Posterior vena cava (tissue), 2 donors: ENCODE measurements at regions not wholly inside any gene's neighbourhood (a gene's known extent, or its start where the extent isn't known, plus 50 kb on each side); places are given as distances from the start of the nearest gene placed in this dataset.
"Not testable (repeated sequence)": the region's sequence is repeated elsewhere in the genome, so short reads cannot be mapped to it uniquely, and the experiment has no call there.

Source experiments
- DNase-seq: peaks from one replicate; pipeline ENCODE4 v3.0.0-alpha.2; 2020; ENCODE audit warnings: low spot score
- intact Hi-C, 2 donors: fragments of 100-400 bp; cut with DNase I; formaldehyde crosslinking; loops; one replicate each; pipeline versions ENCODE4 v1.14.1 to v1.14.2; 2022 to 2023
- donor health status: DM: yes; HTN: yes; CAD: no.
- donor health status: DM: yes; HTN: yes; CAD: no.

DNA sequence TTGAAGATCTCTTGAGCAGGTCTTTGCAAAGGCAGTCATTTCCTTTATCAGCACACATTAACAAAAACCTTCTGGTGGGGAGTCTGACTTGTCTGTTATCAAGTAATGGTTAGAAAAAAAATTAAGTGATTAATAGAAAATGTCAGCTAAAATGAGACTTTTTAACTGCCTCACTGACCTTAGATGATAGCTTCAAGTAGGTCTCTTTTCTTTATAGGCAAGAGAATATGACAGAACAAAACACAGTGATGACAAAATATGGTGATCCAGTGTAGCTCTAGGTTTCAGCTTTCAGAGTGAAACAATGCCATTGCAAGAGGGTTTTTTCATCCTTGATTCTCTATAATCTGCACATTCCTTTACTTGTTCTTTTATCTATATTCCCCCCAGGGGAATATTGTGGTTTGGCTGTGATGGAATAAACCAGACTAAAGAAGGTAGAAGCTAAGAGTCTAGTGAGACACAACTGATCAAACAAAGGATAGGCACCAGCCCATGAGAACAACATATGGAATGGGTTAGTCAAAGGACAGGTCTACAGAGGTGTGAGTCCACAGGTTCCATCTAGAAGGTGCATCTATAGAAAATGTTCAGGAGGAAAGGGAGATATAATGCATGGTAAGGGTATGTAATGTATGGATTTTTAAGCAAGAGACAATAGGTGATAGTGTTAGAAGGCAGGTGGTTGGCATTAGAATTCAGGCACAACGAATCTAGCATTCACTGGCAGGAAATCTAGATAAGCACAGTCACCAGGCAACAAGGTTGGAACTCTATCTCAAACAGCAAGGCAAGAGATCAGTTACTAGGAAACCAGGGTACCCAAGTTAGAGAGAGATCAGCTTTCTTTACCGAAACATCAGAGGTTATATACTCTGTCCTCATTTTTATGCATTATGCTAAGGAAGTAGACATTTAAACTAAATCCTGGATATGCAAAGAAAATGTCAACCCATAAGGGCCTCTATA is 228.9 kb upstream of the SMLR1 start:
- DNase-seq: no peak

GRCh38 chr6:130600880-130601341 is 226.3 kb upstream of the SMLR1 start:
- intact Hi-C loops: no loop called here
- DNase-seq: no peak

More for the DNA sequence above, 228.9 kb upstream of the SMLR1 start:
- intact Hi-C loops: no loop called here

GRCh38 chr6:130602151-130602770 is 224.9 kb upstream of the SMLR1 start:
- DNase-seq: no peak
- intact Hi-C loops: no loop called here

- intact Hi-C loops: no loop called here
These were observed 223.8 kb upstream of the SMLR1 start for GRCh38 chr6:130603391-130603790.

GRCh38 chr6:130604841-130605399 is 222.3 kb upstream of the SMLR1 start:
- DNase-seq: no peak
- intact Hi-C loops: no loop called here

More at GRCh38 chr6:130603391-130603790, 223.8 kb upstream of the SMLR1 start:
- DNase-seq: no peak

GRCh38 chr6:130610303-130610702 is 216.9 kb upstream of the SMLR1 start:
- intact Hi-C loops: no loop called here

GRCh38 chr6:130611366-130611765 is 215.8 kb upstream of the SMLR1 start:
- DNase-seq: no peak
- intact Hi-C loops: no loop called here

More at GRCh38 chr6:130610303-130610702, 216.9 kb upstream of the SMLR1 start:
- no peak for DNase-seq

GRCh38 chr6:130613176-130613575 is 214.0 kb upstream of the SMLR1 start:
- intact Hi-C loops: no loop called here

GRCh38 chr6:130615816-130616215 is 211.4 kb upstream of the SMLR1 start:
- DNase-seq: no peak
- intact Hi-C loops: no loop called here

More at GRCh38 chr6:130613176-130613575, 214.0 kb upstream of the SMLR1 start:
- no peak for DNase-seq

DNA sequence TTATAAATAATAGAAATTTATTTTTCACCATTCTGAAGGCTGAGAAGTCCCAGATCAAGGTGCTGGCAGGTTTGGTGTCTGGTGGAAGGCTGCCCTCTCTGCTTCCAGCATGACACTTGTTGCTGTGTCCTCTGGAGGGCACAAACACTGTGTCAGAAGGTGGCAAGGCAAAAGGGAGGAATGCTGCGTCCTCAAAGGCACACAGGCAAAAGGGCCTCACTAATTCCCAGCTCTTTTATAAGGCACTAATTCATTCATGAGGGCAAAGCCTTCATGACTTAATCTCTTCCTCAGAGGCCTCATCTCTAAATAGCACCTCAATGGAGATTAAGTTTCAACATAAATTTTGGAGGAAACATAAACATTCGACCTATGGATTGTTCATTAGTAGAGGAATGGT is 209.5 kb upstream of the SMLR1 start:
- intact Hi-C loops: no loop called here
- DNase-seq: no peak

DNA sequence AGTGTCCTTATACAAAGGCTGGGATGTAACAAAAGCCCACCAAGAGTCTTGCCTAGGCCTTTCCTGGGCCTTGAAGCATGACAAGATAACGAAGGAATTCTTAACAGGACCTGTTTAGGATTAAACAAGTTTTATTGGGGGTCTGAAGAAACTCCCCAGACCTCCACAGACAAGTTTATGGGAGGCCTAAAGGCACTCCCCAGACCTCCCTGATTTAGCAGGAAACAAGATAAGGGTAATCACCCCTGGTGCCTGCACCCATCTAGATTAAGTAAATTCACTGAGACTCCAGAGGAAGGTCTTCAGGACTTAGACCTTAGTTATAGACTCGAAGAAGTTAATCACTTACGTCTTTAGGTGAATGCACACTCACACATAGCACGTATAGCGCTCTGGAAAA is 208.4 kb upstream of the SMLR1 start:
- DNase-seq, intact Hi-C loops: not testable (repeated sequence)

GRCh38 chr6:130620338-130620781 is 206.8 kb upstream of the SMLR1 start:
- intact Hi-C loops: no loop called here
- DNase-seq: no peak

- intact Hi-C loops: no loop called here
- no peak for DNase-seq
These were observed 205.1 kb upstream of the SMLR1 start for GRCh38 chr6:130622142-130622541.

GRCh38 chr6:130624046-130624445 is 203.2 kb upstream of the SMLR1 start:
- intact Hi-C loops: no loop called here
- no peak for DNase-seq

DNA sequence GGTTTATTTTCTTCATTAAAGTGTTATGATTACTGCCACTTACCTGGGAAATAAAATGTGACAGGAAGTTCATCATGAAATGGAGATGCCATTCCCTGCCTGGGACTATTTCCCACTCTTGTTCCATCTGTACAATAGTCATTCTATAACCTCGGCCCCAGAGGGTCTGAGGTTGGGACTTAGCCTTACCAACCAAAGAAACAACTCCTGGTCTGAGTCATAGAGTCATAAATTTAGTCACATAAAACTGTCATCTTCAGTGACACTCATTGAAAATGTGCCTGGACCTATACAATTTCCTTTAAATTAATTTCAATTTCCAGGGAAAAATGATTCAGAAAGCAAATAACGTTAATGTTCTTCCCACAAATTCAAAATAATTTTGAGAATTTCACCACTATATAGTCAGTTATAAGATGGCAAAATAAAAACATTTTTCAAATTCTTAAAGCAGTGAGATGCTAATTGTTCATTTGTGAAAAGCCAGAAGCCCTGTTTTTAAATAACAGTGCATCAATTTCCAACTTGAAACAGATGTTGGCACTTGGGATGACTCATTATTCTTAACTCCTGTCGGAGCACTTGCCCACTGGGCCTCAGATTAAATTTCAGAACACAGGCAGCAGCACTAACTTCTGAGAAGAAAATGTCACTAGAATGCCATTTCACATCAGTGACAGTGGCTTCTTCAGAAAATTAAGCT is 201.2 kb upstream of the SMLR1 start:
- intact Hi-C loops: no loop called here
- no peak for DNase-seq

DNA sequence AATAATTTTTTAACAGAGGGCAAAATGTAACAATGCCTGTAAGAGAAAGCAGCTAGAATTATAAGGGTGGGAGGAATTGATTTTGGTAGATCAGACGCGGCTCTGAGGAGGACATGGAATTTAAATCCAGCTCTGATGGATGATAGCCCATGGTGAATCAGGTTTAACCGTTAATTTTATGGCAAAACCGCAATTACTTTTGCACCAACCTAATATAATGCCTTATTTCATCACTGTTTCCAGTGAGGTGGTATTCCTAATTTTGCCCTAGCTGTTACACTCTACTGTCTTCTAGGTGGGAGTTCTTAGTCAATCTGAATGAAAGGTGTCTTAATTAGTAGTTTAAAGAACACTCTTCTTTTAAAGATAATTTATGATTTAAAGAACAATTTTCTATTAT is 198.3 kb upstream of the SMLR1 start:
- intact Hi-C loops: no loop called here
- DNase-seq: no peak

- DNase-seq: no peak
- intact Hi-C loops: no loop called here
These were observed 197.6 kb upstream of the SMLR1 start for GRCh38 chr6:130629640-130630039.

GRCh38 chr6:130632277-130632676 is 194.9 kb upstream of the SMLR1 start:
- no peak for DNase-seq
- intact Hi-C loops: no loop called here

GRCh38 chr6:130632897-130633296 is 194.3 kb upstream of the SMLR1 start:
- intact Hi-C loops: no loop called here
- DNase-seq: no peak
